Urinary bladder (tissue), 3 donors: ENCODE measurements at regions not wholly inside any gene's neighbourhood (a gene's known extent, or its start where the extent isn't known, plus 50 kb on each side); places are given as distances from the start of the nearest gene placed in this dataset.
"Not testable (repeated sequence)": the region's sequence is repeated elsewhere in the genome, so short reads cannot be mapped to it uniquely, and the experiment has no call there.

Source experiments
- DNase-seq: peaks from one replicate; pipeline ENCODE4 v3.0.0-alpha.2; 2015; ENCODE audit errors: extremely low spot score
- H3K27ac ChIP-seq: one replicate; pipeline ENCODE4 v1.5.1; 2013; ENCODE audit warnings: low read depth, mild to moderate bottlenecking, moderate library complexity
- H3K36me3 ChIP-seq: one replicate; pipeline ENCODE4 v1.6.1; 2013; ENCODE audit warnings: mild to moderate bottlenecking, moderate library complexity; ENCODE audit not compliant: insufficient read depth
- H3K4me1 ChIP-seq: one replicate; pipeline ENCODE4 v1.6.1; 2013; ENCODE audit warnings: mild to moderate bottlenecking, moderate library complexity; ENCODE audit not compliant: insufficient read depth
- H3K4me3 ChIP-seq: one replicate; pipeline ENCODE4 v1.5.1; 2013; ENCODE audit warnings: low read depth, low read length
- WGBS: extraction: QIAGEN DNeasy Blood & Tissue Kit; methylation state at CpG from one replicate; pipeline ENCODE4 v1.1.7; 2013; 5-methylcytosine and 5-hydroxymethylcytosine counted together
- donor health status: healthy with polysubstance abuse.
- donor health status: healthy.

- Histone ChIP-seq H3K27ac (no peak overlapping the region), H3K4me1 (no peaks in the 10 kb centered on the region), H3K36me3 (no peaks in the 10 kb centered on the region), H3K4me3 (no peak overlapping the region)
- WGBS = 86% methylated on average over 1 of the region's 1 CpG
- DNase-seq = no peak
Observed at GRCh38 chr5:116789522-116789921, 214.9 kb upstream of the SEMA6A start.

GRCh38 chr5:116788851-116789403 is 214.3 kb upstream of the SEMA6A start:
- H3K4me3 ChIP-seq = no peak overlapping the region
- no peaks in the 10 kb centered on the region for H3K4me1 ChIP-seq
- no peak for DNase-seq
- 61% methylated on average over 4 of the region's 4 CpGs for WGBS
- H3K27ac ChIP-seq = no peak overlapping the region
- no peaks in the 10 kb centered on the region for H3K36me3 ChIP-seq

- Histone ChIP-seq H3K36me3 (no peaks in the 10 kb centered on the region), H3K27ac (no peak overlapping the region), H3K4me1 (no peaks in the 10 kb centered on the region), H3K4me3 (no peak overlapping the region)
- 95% methylated on average over 2 of the region's 2 CpGs for WGBS
- DNase-seq = no peak
Observed at GRCh38 chr5:116787570-116787969, 212.9 kb upstream of the SEMA6A start.

- no peaks in the 10 kb centered on the region for H3K4me1 ChIP-seq
- H3K36me3 ChIP-seq = no peaks in the 10 kb centered on the region
- H3K4me3 ChIP-seq = no peak overlapping the region
- no peak for DNase-seq
- WGBS = 75% methylated on average over 4 of the region's 4 CpGs
- no peak overlapping the region for H3K27ac ChIP-seq
Observed at GRCh38 chr5:116785106-116785505, 210.5 kb upstream of the SEMA6A start.

- 86% methylated on average over 6 of the region's 6 CpGs for WGBS
Observed at GRCh38 chr5:116779846-116780245, 205.2 kb upstream of the SEMA6A start.

GRCh38 chr5:116778651-116779280 is 204.1 kb upstream of the SEMA6A start:
- 92% methylated on average over 2 of the region's 2 CpGs for WGBS
- Histone ChIP-seq H3K4me1 (no peaks in the 10 kb centered on the region), H3K4me3 (no peak overlapping the region), H3K27ac (no peak overlapping the region), H3K36me3 (no peaks in the 10 kb centered on the region)
- DNase-seq = no peak

More at GRCh38 chr5:116779846-116780245, 205.2 kb upstream of the SEMA6A start:
- Histone ChIP-seq H3K4me3 (no peak overlapping the region), H3K27ac (no peak overlapping the region), H3K4me1 (no peaks in the 10 kb centered on the region), H3K36me3 (no peaks in the 10 kb centered on the region)
- no peak for DNase-seq

- WGBS = 53% methylated on average over 10 of the region's 10 CpGs
- H3K27ac ChIP-seq = no peak overlapping the region
- no peak overlapping the region for H3K4me3 ChIP-seq
- H3K4me1 ChIP-seq = no peaks in the 10 kb centered on the region
- no peaks in the 10 kb centered on the region for H3K36me3 ChIP-seq
- DNase-seq = no peak
Observed at GRCh38 chr5:116778032-116778431, 203.4 kb upstream of the SEMA6A start.

GRCh38 chr5:116773926-116774325 is 199.3 kb upstream of the SEMA6A start:
- no peak for DNase-seq
- Histone ChIP-seq H3K4me3 (no peak overlapping the region), H3K4me1 (no peaks in the 10 kb centered on the region), H3K36me3 (no peaks in the 10 kb centered on the region), H3K27ac (no peak overlapping the region)
- WGBS = 85% methylated on average over 5 of the region's 5 CpGs

- no peak overlapping the region for H3K4me3 ChIP-seq
- no peaks in the 10 kb centered on the region for H3K36me3 ChIP-seq
- DNase-seq = no peak
- 36% methylated on average over 3 of the region's 3 CpGs for WGBS
- H3K4me1 ChIP-seq = no peaks in the 10 kb centered on the region
- H3K27ac ChIP-seq = no peak overlapping the region
Observed at GRCh38 chr5:116772806-116773205, 198.2 kb upstream of the SEMA6A start.

- no peaks in the 10 kb centered on the region for H3K36me3 ChIP-seq
- DNase-seq = no peak
- 59% methylated on average over 1 of the region's 1 CpG for WGBS
- H3K4me3 ChIP-seq = no peak overlapping the region
- no peaks in the 10 kb centered on the region for H3K4me1 ChIP-seq
- no peak overlapping the region for H3K27ac ChIP-seq
Observed at GRCh38 chr5:116772152-116772501, 197.5 kb upstream of the SEMA6A start.

GRCh38 chr5:116771466-116772151 is 197.0 kb upstream of the SEMA6A start:
- H3K4me1 ChIP-seq = no peaks in the 10 kb centered on the region
- H3K4me3 ChIP-seq = no peak overlapping the region
- 78% methylated on average over 9 of the region's 9 CpGs for WGBS
- H3K36me3 ChIP-seq = no peaks in the 10 kb centered on the region
- no peak overlapping the region for H3K27ac ChIP-seq
- DNase-seq = no peak

- DNase-seq, H3K4me3 ChIP-seq, H3K4me1 ChIP-seq, H3K36me3 ChIP-seq, H3K27ac ChIP-seq: not testable (repeated sequence)
- WGBS = 98% methylated on average over 2 of the region's 2 CpGs
Observed at GRCh38 chr5:116769953-116770352, 195.3 kb upstream of the SEMA6A start.

- 97% methylated on average over 7 of the region's 7 CpGs for WGBS
- H3K4me1 ChIP-seq = no peaks in the 10 kb centered on the region
- no peak for DNase-seq
- no peaks in the 10 kb centered on the region for H3K36me3 ChIP-seq
- no peak overlapping the region for H3K27ac ChIP-seq
- H3K4me3 ChIP-seq = no peak overlapping the region
Observed at GRCh38 chr5:116769470-116769869, 194.8 kb upstream of the SEMA6A start.

GRCh38 chr5:116766470-116766947 is 191.9 kb upstream of the SEMA6A start:
- no peak for DNase-seq
- H3K27ac ChIP-seq = no peak overlapping the region
- 44% methylated on average over 6 of the region's 6 CpGs for WGBS
- H3K4me3 ChIP-seq = no peak overlapping the region
- no peaks in the 10 kb centered on the region for H3K36me3 ChIP-seq
- no peaks in the 10 kb centered on the region for H3K4me1 ChIP-seq
